SK-N-SH (cell line): ENCODE measurements at regions not wholly inside any gene's neighbourhood (a gene's known extent, or its start where the extent isn't known, plus 50 kb on each side); places are given as distances from the start of the nearest gene placed in this dataset.

Experiments
- CTCF ChIP-seq: fragments of 200-600 bp; sonication (generic); IDR thresholded peaks from 2 replicates; pipeline ENCODE4 v1.6.1; 2017; ENCODE audit warnings: antibody characterized with exemption, mild to moderate bottlenecking, moderate library complexity
- EZH2phosphoT487 ChIP-seq: fragments of 200-600 bp; sonication (generic); IDR thresholded peaks from 2 replicates; pipeline ENCODE4 v1.6.1; 2017; ENCODE audit warnings: low read depth, mixed run types, mild to moderate bottlenecking, antibody characterized with exemption, moderate library complexity, borderline replicate concordance
- FOSL2 ChIP-seq: IDR thresholded peaks from 2 replicates; pipeline ENCODE4 v1.4.0; 2012; ENCODE audit warnings: low read depth, mild to moderate bottlenecking, moderate library complexity, borderline replicate concordance
- FOXJ3 ChIP-seq: sonication (generic); formaldehyde crosslinking; IDR thresholded peaks from 2 replicates; pipeline ENCODE4 v1.5.1; 2020; ENCODE audit warnings: mild to moderate bottlenecking, missing genetic modification reagents
- NFIC ChIP-seq: IDR thresholded peaks from 2 replicates; pipeline ENCODE4 v1.4.0; 2012; ENCODE audit warnings: borderline replicate concordance
- NRF1 ChIP-seq: IDR thresholded peaks from 2 replicates; pipeline ENCODE4 v1.6.1; 2012; ENCODE audit warnings: low read depth, mild to moderate bottlenecking, low read length
- POLR2AphosphoS5 ChIP-seq: IDR thresholded peaks from 2 replicates; pipeline ENCODE4 v1.6.1; 2012; ENCODE audit warnings: low read depth, low read length
- SIN3A ChIP-seq: IDR thresholded peaks from 2 replicates; pipeline ENCODE4 v1.6.1; 2012; ENCODE audit warnings: low read depth, mild to moderate bottlenecking, low read length, moderate library complexity, borderline replicate concordance
- TAF1 ChIP-seq: IDR thresholded peaks from 2 replicates; pipeline ENCODE4 v1.6.1; 2012; ENCODE audit warnings: low read depth, mild to moderate bottlenecking, low read length, moderate library complexity, borderline replicate concordance
- TCF12 ChIP-seq: IDR thresholded peaks from 2 replicates; pipeline ENCODE4 v1.4.0; 2012
- USF1 ChIP-seq: IDR thresholded peaks from 2 replicates; pipeline ENCODE4 v1.4.0; 2012; ENCODE audit warnings: low read depth, borderline replicate concordance
- TF ChIP-seq, protein P1 (sequence below): fragments of 150-350 bp; IDR thresholded peaks from 2 replicates; pipeline ENCODE4 v1.6.1; 2017; ENCODE audit warnings: antibody characterized with exemption, low read length, low read depth, borderline replicate concordance

GRCh38 chr10:55519264-55519663, 718.2 kb upstream of the PCDH15 start:
- TF ChIP-seq CTCF (no peak), SIN3A (no peak), POLR2AphosphoS5 (no peak), EZH2phosphoT487 (no peak), USF1 (no peak), FOXJ3 (CRISPR knock-in tag) (no peak), TCF12 (no peak), FOSL2 (no peak), NFIC (no peak), TAF1 (no peak), NRF1 (no peak)
- TF ChIP-seq, protein P1, sequence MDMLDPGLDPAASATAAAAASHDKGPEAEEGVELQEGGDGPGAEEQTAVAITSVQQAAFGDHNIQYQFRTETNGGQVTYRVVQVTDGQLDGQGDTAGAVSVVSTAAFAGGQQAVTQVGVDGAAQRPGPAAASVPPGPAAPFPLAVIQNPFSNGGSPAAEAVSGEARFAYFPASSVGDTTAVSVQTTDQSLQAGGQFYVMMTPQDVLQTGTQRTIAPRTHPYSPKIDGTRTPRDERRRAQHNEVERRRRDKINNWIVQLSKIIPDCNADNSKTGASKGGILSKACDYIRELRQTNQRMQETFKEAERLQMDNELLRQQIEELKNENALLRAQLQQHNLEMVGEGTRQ: no peak
